ENCODE measurements at regions not wholly inside any gene's neighbourhood (a gene's known extent, or its start where the extent isn't known, plus 50 kb on each side); places are given as distances from the start of the nearest gene placed in this dataset.
"Not testable (repeated sequence)": the region's sequence is repeated elsewhere in the genome, so short reads cannot be mapped to it uniquely, and the experiment has no call there.

GRCh38 chr3:806006-806405 lies 286.8 kb upstream of the CNTN6 start:
- DNase-seq (ENCODE audit: low read depth in 2 of 2) = no peak

- DNase-seq (ENCODE audit: low read depth in 2 of 2) = no peak
These were observed 276.2 kb upstream of the CNTN6 start for GRCh38 chr3:816605-817004.

GRCh38 chr3:834679-835078 lies 258.1 kb upstream of the CNTN6 start:
- DNase-seq (ENCODE audit: low read depth in 2 of 2) = no peak

- DNase-seq (ENCODE audit: low read depth in 2 of 2) = no peak
These were observed 257.7 kb upstream of the CNTN6 start for GRCh38 chr3:835096-835495.

- no peak for DNase-seq (ENCODE audit: low read depth in 2 of 2)
These were observed 252.8 kb upstream of the CNTN6 start for GRCh38 chr3:839981-840380.

- DNase-seq (ENCODE audit: low read depth in 2 of 2) = no peak
These were observed 241.6 kb upstream of the CNTN6 start for GRCh38 chr3:851098-851790.

GRCh38 chr3:852033-852432 lies 240.8 kb upstream of the CNTN6 start:
- DNase-seq (ENCODE audit: low read depth in 2 of 2) = no peak

- DNase-seq (ENCODE audit: low read depth in 2 of 2) = no peak
These were observed 239.3 kb upstream of the CNTN6 start for GRCh38 chr3:853489-853888.

GRCh38 chr3:859135-859534 lies 233.7 kb upstream of the CNTN6 start:
- no peak for DNase-seq (ENCODE audit: low read depth in 2 of 2)

GRCh38 chr3:861721-862120 lies 231.1 kb upstream of the CNTN6 start:
- no peak for DNase-seq (ENCODE audit: low read depth in 2 of 2)

- DNase-seq (ENCODE audit: low read depth in 2 of 2) = no peak
These were observed 223.6 kb upstream of the CNTN6 start for GRCh38 chr3:869269-869668.

GRCh38 chr3:869734-870133 lies 223.1 kb upstream of the CNTN6 start:
- no peak for DNase-seq (ENCODE audit: low read depth in 2 of 2)

GRCh38 chr3:871651-872050 lies 221.2 kb upstream of the CNTN6 start:
- no peak for DNase-seq (ENCODE audit: low read depth in 2 of 2)

GRCh38 chr3:877001-877400 lies 215.8 kb upstream of the CNTN6 start:
- no peak for DNase-seq (ENCODE audit: low read depth in 2 of 2)

- DNase-seq (ENCODE audit: low read depth in 2 of 2) = no peak
These were observed 214.1 kb upstream of the CNTN6 start for GRCh38 chr3:878746-879145.

- no peak for DNase-seq (ENCODE audit: low read depth in 2 of 2)
These were observed 212.5 kb upstream of the CNTN6 start for GRCh38 chr3:880371-880770.

GRCh38 chr3:882533-882932 lies 210.3 kb upstream of the CNTN6 start:
- DNase-seq (ENCODE audit: low read depth in 2 of 2) = no peak

GRCh38 chr3:901953-902778 lies 190.7 kb upstream of the CNTN6 start:
- DNase-seq (ENCODE audit: low read depth in 2 of 2) = peak; percentile 7 to 23

- DNase-seq (ENCODE audit: low read depth in 2 of 2) = no peak
These were observed 187.6 kb upstream of the CNTN6 start for GRCh38 chr3:905217-905616.

- DNase-seq (ENCODE audit: low read depth in 2 of 2) = no peak
These were observed 186.1 kb upstream of the CNTN6 start for GRCh38 chr3:906739-907138.

- no peak for DNase-seq (ENCODE audit: low read depth in 2 of 2)
These were observed 184.0 kb upstream of the CNTN6 start for GRCh38 chr3:908839-909238.

GRCh38 chr3:912717-913116 lies 180.1 kb upstream of the CNTN6 start:
- DNase-seq (ENCODE audit: low read depth in 2 of 2) = not testable (repeated sequence)

Data from lung microvascular endothelial cell (primary cell).